ENCODE measurements at regions not wholly inside any gene's neighbourhood (a gene's known extent, or its start where the extent isn't known, plus 50 kb on each side); places are given as distances from the start of the nearest gene placed in this dataset.

DNA sequence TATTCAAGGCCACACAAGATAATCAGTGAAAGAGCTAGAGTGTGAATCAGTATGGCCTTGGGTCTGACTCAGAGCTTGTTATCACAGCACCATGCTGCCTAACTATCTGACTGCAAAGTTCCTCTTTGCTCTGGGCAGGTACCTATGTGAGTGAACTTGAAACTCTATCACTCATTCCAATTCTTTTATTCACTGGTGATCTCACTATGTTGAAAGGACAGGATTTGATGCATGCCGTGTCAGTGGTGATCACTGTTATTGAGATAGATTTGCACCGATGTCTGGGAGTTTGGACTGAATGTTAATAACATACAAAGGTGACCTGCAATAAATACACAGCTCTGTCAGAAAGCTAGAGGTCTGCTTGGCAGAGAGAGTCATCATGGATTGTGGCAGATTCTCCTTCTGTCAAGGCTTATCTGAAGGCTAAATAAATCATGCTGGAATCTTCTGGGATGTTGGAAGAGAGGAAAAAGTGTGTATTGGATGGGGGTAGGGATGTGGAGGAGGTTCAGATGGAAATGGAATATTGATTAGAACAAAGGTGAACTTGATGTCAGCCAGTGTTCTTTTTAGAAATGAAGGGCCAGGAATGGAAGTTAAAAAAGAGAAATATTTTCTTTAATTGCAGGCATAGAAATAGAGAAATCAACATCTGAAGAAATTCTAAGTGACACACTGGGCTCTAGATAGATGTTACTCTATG is 91.8 kb upstream of the TNC start:
- no peak for ATAC-seq
- no peaks in the 10 kb centered on the region for H3K27me3 ChIP-seq
- no peak overlapping the region for H3K27ac ChIP-seq
- WGBS, 2 donors (ENCODE audit: low coverage in 1 of 2): 35 to 83% methylated on average over 2 of the region's 2 CpGs
- peaks cover 2 to 30% (median 4%) of the 10 kb centered on the region in 3 donors for H3K4me1 ChIP-seq
- H3K36me3 ChIP-seq: no peaks in the 10 kb centered on the region
- H3K4me3 ChIP-seq: no peak overlapping the region
- no peak for TF ChIP-seq POLR2A (IDR thresholded peaks at IDR 0.05)
- TF ChIP-seq, protein P1, sequence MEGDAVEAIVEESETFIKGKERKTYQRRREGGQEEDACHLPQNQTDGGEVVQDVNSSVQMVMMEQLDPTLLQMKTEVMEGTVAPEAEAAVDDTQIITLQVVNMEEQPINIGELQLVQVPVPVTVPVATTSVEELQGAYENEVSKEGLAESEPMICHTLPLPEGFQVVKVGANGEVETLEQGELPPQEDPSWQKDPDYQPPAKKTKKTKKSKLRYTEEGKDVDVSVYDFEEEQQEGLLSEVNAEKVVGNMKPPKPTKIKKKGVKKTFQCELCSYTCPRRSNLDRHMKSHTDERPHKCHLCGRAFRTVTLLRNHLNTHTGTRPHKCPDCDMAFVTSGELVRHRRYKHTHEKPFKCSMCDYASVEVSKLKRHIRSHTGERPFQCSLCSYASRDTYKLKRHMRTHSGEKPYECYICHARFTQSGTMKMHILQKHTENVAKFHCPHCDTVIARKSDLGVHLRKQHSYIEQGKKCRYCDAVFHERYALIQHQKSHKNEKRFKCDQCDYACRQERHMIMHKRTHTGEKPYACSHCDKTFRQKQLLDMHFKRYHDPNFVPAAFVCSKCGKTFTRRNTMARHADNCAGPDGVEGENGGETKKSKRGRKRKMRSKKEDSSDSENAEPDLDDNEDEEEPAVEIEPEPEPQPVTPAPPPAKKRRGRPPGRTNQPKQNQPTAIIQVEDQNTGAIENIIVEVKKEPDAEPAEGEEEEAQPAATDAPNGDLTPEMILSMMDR (IDR thresholded peaks at IDR 0.05): no peak
- TF ChIP-seq EP300 (IDR thresholded peaks at IDR 0.05): no peak
- TF ChIP-seq POLR2AphosphoS5 (IDR thresholded peaks at IDR 0.05): no peak
- H3K9me3 ChIP-seq: no peaks in the 10 kb centered on the region

DNA sequence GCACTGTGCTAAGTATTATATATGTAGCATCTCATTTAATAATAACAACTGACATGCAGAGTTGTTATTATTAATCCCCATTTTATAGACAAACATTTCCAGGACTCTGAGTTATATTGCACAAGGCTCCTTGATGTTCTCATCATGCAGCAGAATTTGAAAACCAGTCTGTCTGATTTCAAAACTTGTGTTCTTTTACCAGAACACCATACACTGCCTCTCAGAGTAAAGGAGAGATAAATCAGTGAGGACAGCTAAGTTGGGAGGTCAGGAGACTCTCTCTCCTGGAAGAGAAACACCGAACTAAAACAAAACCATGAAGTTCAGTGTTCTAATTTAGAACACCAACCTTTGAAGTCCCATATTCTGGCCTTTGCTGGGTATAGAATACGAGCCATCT is 92.7 kb upstream of the TNC start:
- WGBS, 2 donors (ENCODE audit: low coverage in 1 of 2): 70 to 91% methylated on average over 2 of the region's 2 CpGs
- H3K27ac ChIP-seq: no peak overlapping the region

DNA sequence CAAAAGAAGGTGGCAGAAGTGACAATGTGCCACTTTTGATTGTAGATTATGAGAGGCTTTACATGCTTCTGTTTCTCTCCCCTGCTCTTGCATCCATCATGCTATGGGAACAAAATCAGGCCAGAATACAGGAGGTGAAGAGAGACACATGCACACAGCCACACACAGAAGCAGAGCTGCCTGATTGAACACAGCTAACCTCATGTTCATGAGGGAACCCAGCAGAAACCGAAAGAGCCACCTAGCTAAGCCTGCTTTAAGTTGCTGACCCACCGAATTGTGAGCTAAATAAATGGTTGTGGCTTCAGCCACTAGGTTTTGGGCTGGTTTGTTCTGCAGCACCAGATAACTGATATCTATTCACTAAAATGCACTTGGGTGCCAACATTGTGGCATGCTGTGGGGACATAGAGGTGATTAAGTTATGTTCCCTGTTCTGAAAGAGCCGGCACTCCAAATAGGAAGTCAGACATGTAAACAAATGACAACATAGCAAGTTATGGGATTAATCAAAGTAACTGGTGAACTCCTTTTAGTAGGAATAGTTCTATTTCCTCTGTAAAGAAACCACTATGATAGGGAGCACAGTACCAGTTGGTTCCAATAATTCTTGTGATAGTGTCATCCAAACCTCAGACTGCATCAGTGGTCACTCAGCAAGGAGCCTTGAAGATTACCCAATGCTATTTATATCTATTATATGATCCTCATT is 93.6 kb upstream of the TNC start:
- TF ChIP-seq, protein P1 (IDR thresholded peaks at IDR 0.05): no peak
- TF ChIP-seq POLR2AphosphoS5 (IDR thresholded peaks at IDR 0.05): peak; percentile 28
- peak overlapping the region in 1 of 4 donors; percentile 17 for H3K27ac ChIP-seq

More for the DNA sequence above, 92.7 kb upstream of the TNC start:
- no peaks in the 10 kb centered on the region for H3K36me3 ChIP-seq
- ATAC-seq: peak; percentile 31
- no peaks in the 10 kb centered on the region for H3K9me3 ChIP-seq
- H3K27me3 ChIP-seq: no peaks in the 10 kb centered on the region
- peaks cover 2 to 30% (median 4%) of the 10 kb centered on the region in 3 donors for H3K4me1 ChIP-seq
- TF ChIP-seq, protein P1 (IDR thresholded peaks at IDR 0.05): no peak
- TF ChIP-seq POLR2A (IDR thresholded peaks at IDR 0.05): no peak
- no peak overlapping the region for H3K4me3 ChIP-seq

DNA sequence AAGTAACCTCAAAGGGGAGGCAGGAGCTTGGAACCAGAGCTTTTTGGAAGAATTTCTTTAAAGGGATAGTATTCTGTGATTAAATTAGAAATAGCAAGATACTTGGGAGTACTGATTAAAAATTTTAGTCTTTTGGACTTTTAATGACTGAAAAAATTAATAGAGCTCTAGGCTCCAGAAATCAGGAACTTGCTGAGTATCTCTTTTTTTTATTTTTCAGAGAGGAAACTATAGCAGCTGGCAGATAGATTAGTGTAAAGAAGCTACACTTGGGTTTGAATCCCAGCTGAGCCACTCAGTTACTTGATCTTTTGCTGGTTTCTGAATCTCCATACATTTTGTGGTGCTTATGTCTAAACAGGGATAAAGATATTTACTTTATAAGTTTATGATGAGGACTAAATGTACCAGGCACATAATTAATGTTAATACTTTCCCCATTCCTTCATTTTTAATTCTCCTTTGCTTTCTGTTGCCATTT is 94.2 kb upstream of the TNC start:
- peaks cover 2 to 30% (median 4%) of the 10 kb centered on the region in 3 donors for H3K4me1 ChIP-seq
- no peak for ATAC-seq
- no peak overlapping the region for H3K4me3 ChIP-seq
- TF ChIP-seq POLR2A (IDR thresholded peaks at IDR 0.05) (no peak), POLR2AphosphoS5 (IDR thresholded peaks at IDR 0.05) (no peak), EP300 (IDR thresholded peaks at IDR 0.05) (no peak)
- TF ChIP-seq, protein P1 (IDR thresholded peaks at IDR 0.05): no peak
- no peak overlapping the region for H3K27ac ChIP-seq
- no peaks in the 10 kb centered on the region for H3K36me3 ChIP-seq
- no peaks in the 10 kb centered on the region for H3K9me3 ChIP-seq
- H3K27me3 ChIP-seq: no peaks in the 10 kb centered on the region

More for the DNA sequence above, 93.6 kb upstream of the TNC start:
- H3K4me3 ChIP-seq: no peak overlapping the region
- H3K36me3 ChIP-seq: no peaks in the 10 kb centered on the region
- no peak for ATAC-seq
- no peaks in the 10 kb centered on the region for H3K27me3 ChIP-seq
- WGBS, 2 donors (ENCODE audit: low coverage in 1 of 2): 33 to 46% methylated on average over 1 to 3 of the region's 3 CpGs
- H3K9me3 ChIP-seq: no peaks in the 10 kb centered on the region
- peaks cover 2 to 30% (median 4%) of the 10 kb centered on the region in 3 donors for H3K4me1 ChIP-seq

DNA sequence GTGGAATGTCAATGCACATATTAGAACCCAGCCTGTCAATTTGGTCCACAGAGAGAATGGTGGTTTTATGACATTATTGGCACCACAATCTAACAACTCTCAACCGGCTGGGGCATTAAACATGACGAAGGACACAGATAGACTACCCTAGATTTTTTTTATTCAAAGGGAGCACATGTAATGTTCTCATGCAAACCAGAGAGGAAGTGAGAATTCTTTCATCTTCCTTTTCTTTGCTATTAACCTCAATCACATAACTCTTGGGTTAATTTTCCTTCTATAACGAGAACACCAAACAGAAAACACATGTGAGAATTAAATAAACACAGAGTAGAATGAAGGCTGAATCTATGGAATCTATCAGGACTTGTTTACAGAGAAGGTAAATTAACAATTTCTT is 94.9 kb upstream of the TNC start:
- no peaks in the 10 kb centered on the region for H3K9me3 ChIP-seq
- H3K36me3 ChIP-seq: no peaks in the 10 kb centered on the region
- no peak overlapping the region for H3K4me3 ChIP-seq
- 77 to 78% methylated on average over 3 of the region's 3 CpGs for WGBS, 2 donors (ENCODE audit: low coverage in 1 of 2)
- TF ChIP-seq POLR2AphosphoS5 (IDR thresholded peaks at IDR 0.05) (no peak), EP300 (IDR thresholded peaks at IDR 0.05) (no peak), POLR2A (IDR thresholded peaks at IDR 0.05) (no peak)
- TF ChIP-seq, protein P1 (IDR thresholded peaks at IDR 0.05): no peak
- no peak for ATAC-seq
- no peak overlapping the region for H3K27ac ChIP-seq
- H3K27me3 ChIP-seq: no peaks in the 10 kb centered on the region
- peaks cover 2 to 30% (median 4%) of the 10 kb centered on the region in 3 donors for H3K4me1 ChIP-seq
